Activated naive CD8-positive, alpha-beta T cell treated with anti-CD3 and anti-CD28 coated beads, Interleukin-2, amount 10 ng/mL, durations not matched to agents 7 days and 5 days (primary cell): ENCODE measurements at regions not wholly inside any gene's neighbourhood (a gene's known extent, or its start where the extent isn't known, plus 50 kb on each side); places are given as distances from the start of the nearest gene placed in this dataset.
"Not testable (repeated sequence)": the region's sequence is repeated elsewhere in the genome, so short reads cannot be mapped to it uniquely, and the experiment has no call there.

Experiments used
- ATAC-seq: fragments of 150-1000 bp; cut with Tn5 transposase; one replicate; pipeline ENCODE4 v1.10.0; 2021; ENCODE audit warnings: low read depth, moderate library complexity
- POLR2A ChIA-PET: fragments of 350-600 bp; sonication (Branson Sonifier 250); formaldehyde crosslinking; loops from one replicate; lab custom pipeline; 2021; ENCODE audit warnings: antibody characterized with exemption; lab: Charles Lee
- DNase-seq: peaks from one replicate; pipeline ENCODE4 v3.0.0; 2021
- H3K27ac Mint-ChIP-seq: one replicate; pipeline ENCODE4 v1.8.0; 2022; ENCODE audit warnings: mild to moderate bottlenecking, mixed read lengths
- H3K27me3 Mint-ChIP-seq: one replicate; pipeline ENCODE4 v1.8.0; 2022; ENCODE audit warnings: mild to moderate bottlenecking, moderate library complexity, mixed read lengths
- H3K36me3 Mint-ChIP-seq: one replicate; pipeline ENCODE4 v1.8.0; 2021; ENCODE audit warnings: mild to moderate bottlenecking, mixed read lengths
- H3K4me1 Mint-ChIP-seq: one replicate; pipeline ENCODE4 v1.8.0; 2021; ENCODE audit warnings: mixed read lengths
- H3K4me3 Mint-ChIP-seq: one replicate; pipeline ENCODE4 v1.8.0; 2022; ENCODE audit warnings: mild to moderate bottlenecking, moderate library complexity, mixed read lengths
- H3K9me3 Mint-ChIP-seq: one replicate; pipeline ENCODE4 v1.8.0; 2021; ENCODE audit warnings: mixed read lengths

GRCh38 chr11:93902921-93903320, 52.5 kb upstream of the VSTM5 start:
- Mint-ChIP-seq H3K27ac (no peak overlapping the region), H3K9me3 (no peaks in the 10 kb centered on the region), H3K27me3 (peaks cover 2% of the 10 kb centered on the region), H3K4me3 (no peak overlapping the region), H3K36me3 (no peaks in the 10 kb centered on the region), H3K4me1 (no peaks in the 10 kb centered on the region)
- ATAC-seq: no peak
- no peak for DNase-seq
- POLR2A ChIA-PET: no interaction called here

DNA sequence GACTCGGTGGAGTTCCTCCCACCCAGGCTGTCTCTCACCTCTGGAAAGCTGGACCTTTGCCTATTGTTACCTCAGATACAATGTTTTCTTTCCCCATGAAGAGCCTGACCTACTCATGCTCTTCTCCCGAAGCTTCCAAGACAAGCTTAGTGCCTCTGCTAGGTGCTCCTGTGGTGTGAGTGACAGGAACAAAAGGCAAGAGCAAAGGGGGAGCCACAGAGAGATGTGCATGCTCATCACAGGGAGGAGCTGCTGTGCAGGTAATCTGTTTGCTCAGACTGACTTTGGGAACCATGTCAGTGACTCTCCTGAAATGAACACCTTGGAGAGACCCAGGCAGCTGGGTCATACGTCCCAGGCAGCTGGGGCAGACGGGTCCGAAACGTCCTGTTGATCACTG, 53.6 kb upstream of the VSTM5 start:
- no peaks in the 10 kb centered on the region for H3K36me3 Mint-ChIP-seq
- POLR2A ChIA-PET: no interaction called here
- DNase-seq (no peak), ATAC-seq (no peak)
- H3K9me3 Mint-ChIP-seq: no peaks in the 10 kb centered on the region
- H3K27ac Mint-ChIP-seq: no peak overlapping the region
- no peaks in the 10 kb centered on the region for H3K4me1 Mint-ChIP-seq
- peaks cover 2% of the 10 kb centered on the region for H3K27me3 Mint-ChIP-seq
- H3K4me3 Mint-ChIP-seq: no peak overlapping the region

GRCh38 chr11:93904716-93905115, 54.3 kb upstream of the VSTM5 start:
- H3K9me3 Mint-ChIP-seq: no peaks in the 10 kb centered on the region
- H3K4me1 Mint-ChIP-seq: no peaks in the 10 kb centered on the region
- no peak overlapping the region for H3K27ac Mint-ChIP-seq
- POLR2A ChIA-PET: no interaction called here
- no peaks in the 10 kb centered on the region for H3K27me3 Mint-ChIP-seq
- H3K36me3 Mint-ChIP-seq: no peaks in the 10 kb centered on the region
- no peak for DNase-seq
- no peak overlapping the region for H3K4me3 Mint-ChIP-seq
- no peak for ATAC-seq

GRCh38 chr11:93905384-93905783, 55.0 kb upstream of the VSTM5 start:
- Mint-ChIP-seq H3K27me3 (no peaks in the 10 kb centered on the region), H3K27ac (no peak overlapping the region), H3K9me3 (no peaks in the 10 kb centered on the region), H3K4me1 (no peaks in the 10 kb centered on the region), H3K4me3 (no peak overlapping the region), H3K36me3 (no peaks in the 10 kb centered on the region)
- ATAC-seq (no peak), DNase-seq (no peak)
- POLR2A ChIA-PET: no interaction called here

GRCh38 chr11:93906486-93906885, 56.1 kb upstream of the VSTM5 start:
- Mint-ChIP-seq H3K27ac (no peak overlapping the region), H3K36me3 (no peaks in the 10 kb centered on the region), H3K9me3 (no peaks in the 10 kb centered on the region), H3K27me3 (no peaks in the 10 kb centered on the region), H3K4me1 (no peaks in the 10 kb centered on the region), H3K4me3 (no peak overlapping the region)
- POLR2A ChIA-PET: no interaction called here
- ATAC-seq (no peak), DNase-seq (no peak)

- H3K36me3 Mint-ChIP-seq: no peaks in the 10 kb centered on the region
- H3K9me3 Mint-ChIP-seq: no peaks in the 10 kb centered on the region
- POLR2A ChIA-PET: no interaction called here
- H3K27ac Mint-ChIP-seq: no peak overlapping the region
- DNase-seq: no peak
- no peak overlapping the region for H3K4me3 Mint-ChIP-seq
- no peaks in the 10 kb centered on the region for H3K4me1 Mint-ChIP-seq
- H3K27me3 Mint-ChIP-seq: no peaks in the 10 kb centered on the region
- ATAC-seq: no peak
Measured at GRCh38 chr11:93907901-93908300, 57.5 kb upstream of the VSTM5 start.

DNA sequence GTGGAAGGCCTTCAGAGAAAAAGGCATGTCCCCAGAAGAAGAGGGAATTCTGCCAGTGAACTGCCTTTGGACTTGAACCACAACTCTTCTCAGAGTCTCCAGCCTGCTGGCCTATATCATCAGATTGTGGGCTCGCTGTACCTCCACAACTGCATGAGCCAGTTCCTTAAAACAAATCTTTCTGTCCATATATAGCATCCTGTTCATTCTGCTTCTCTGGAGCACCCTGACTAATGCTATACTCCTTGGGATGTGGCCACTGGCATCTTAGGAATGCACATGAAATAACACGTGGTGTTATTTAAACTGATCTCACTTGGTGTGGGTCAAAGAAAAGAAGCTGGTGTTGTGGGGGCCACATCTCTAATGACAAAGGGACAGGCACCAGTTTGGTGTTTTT, 58.3 kb upstream of the VSTM5 start:
- no peak for DNase-seq
- H3K27ac Mint-ChIP-seq: no peak overlapping the region
- no peak for ATAC-seq
- H3K4me1 Mint-ChIP-seq: no peaks in the 10 kb centered on the region
- POLR2A ChIA-PET: no interaction called here
- H3K9me3 Mint-ChIP-seq: no peaks in the 10 kb centered on the region
- peaks cover 5% of the 10 kb centered on the region for H3K27me3 Mint-ChIP-seq
- no peak overlapping the region for H3K4me3 Mint-ChIP-seq
- no peaks in the 10 kb centered on the region for H3K36me3 Mint-ChIP-seq

- ATAC-seq (no peak), DNase-seq (no peak)
- H3K27ac Mint-ChIP-seq: no peak overlapping the region
- H3K36me3 Mint-ChIP-seq: no peaks in the 10 kb centered on the region
- no peak overlapping the region for H3K4me3 Mint-ChIP-seq
- no peaks in the 10 kb centered on the region for H3K4me1 Mint-ChIP-seq
- POLR2A ChIA-PET: no interaction called here
- H3K27me3 Mint-ChIP-seq: peaks cover 29% of the 10 kb centered on the region
- no peaks in the 10 kb centered on the region for H3K9me3 Mint-ChIP-seq
Measured at GRCh38 chr11:93917673-93918072, 67.3 kb upstream of the VSTM5 start.

- H3K4me3 Mint-ChIP-seq: no peak overlapping the region
- DNase-seq (no peak), ATAC-seq (no peak)
- H3K27ac Mint-ChIP-seq: no peak overlapping the region
- H3K4me1 Mint-ChIP-seq: no peaks in the 10 kb centered on the region
- no peaks in the 10 kb centered on the region for H3K36me3 Mint-ChIP-seq
- peaks cover 1% of the 10 kb centered on the region for H3K9me3 Mint-ChIP-seq
- POLR2A ChIA-PET: no interaction called here
- peaks cover 18% of the 10 kb centered on the region for H3K27me3 Mint-ChIP-seq
Measured at GRCh38 chr11:93921695-93922468, 71.5 kb upstream of the VSTM5 start.

- POLR2A ChIA-PET: no interaction called here
- Mint-ChIP-seq H3K36me3 (no peaks in the 10 kb centered on the region), H3K4me3 (no peak overlapping the region), H3K27me3 (peaks cover 16% of the 10 kb centered on the region), H3K27ac (no peak overlapping the region), H3K4me1 (no peaks in the 10 kb centered on the region), H3K9me3 (peaks cover 1% of the 10 kb centered on the region)
- ATAC-seq (no peak), DNase-seq (no peak)
Measured at GRCh38 chr11:93922830-93923229, 72.4 kb upstream of the VSTM5 start.

DNA sequence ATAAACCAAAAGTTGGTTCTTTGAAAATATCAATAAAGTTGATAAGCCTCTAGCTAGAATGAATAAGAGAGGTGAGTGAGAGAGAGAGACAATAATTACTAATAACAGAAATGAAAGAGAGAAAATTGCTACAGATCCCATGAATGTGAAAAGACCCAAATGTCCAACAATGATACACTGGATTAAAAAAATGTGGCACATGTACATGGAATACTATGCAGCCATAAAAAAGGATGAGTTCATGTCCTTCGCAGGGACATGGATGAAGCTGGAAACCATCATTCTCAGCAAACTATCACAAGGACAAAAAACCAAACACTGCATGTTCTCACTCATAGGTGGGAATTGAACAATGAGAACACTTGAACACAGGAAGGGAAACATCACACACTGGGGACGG, 75.7 kb upstream of the VSTM5 start:
- POLR2A ChIA-PET, H3K4me3 Mint-ChIP-seq, H3K4me1 Mint-ChIP-seq, DNase-seq, H3K27ac Mint-ChIP-seq, H3K9me3 Mint-ChIP-seq, H3K36me3 Mint-ChIP-seq, ATAC-seq: not testable (repeated sequence)
- H3K27me3 Mint-ChIP-seq: peaks cover 10% of the 10 kb centered on the region

- Mint-ChIP-seq H3K4me3 (no peak overlapping the region), H3K27ac (no peak overlapping the region), H3K4me1 (no peaks in the 10 kb centered on the region), H3K9me3 (no peaks in the 10 kb centered on the region), H3K36me3 (no peaks in the 10 kb centered on the region), H3K27me3 (peaks cover 6% of the 10 kb centered on the region)
- POLR2A ChIA-PET: no interaction called here
- ATAC-seq: no peak
- DNase-seq: no peak
Measured at GRCh38 chr11:93929407-93929806, 79.0 kb upstream of the VSTM5 start.

DNA sequence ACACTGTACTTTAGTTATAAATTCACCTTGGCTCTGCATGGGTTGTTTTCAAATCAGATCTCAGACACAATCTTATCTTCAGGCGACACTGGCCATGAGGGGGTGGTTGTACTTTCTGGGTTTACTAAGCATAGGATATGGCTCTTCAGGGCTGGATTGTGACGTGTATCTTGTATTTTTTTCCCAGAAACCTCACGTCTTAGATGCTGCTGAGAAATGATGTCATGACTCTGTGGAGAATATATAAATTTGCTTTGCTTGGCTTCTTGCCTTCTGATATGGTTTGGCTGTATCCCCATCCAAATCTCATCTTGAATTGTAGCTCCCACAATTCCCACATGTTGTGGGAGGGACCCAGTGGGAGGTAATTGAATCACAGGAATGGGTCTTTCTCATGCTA, 82.8 kb upstream of the VSTM5 start:
- no peak for ATAC-seq

DNA sequence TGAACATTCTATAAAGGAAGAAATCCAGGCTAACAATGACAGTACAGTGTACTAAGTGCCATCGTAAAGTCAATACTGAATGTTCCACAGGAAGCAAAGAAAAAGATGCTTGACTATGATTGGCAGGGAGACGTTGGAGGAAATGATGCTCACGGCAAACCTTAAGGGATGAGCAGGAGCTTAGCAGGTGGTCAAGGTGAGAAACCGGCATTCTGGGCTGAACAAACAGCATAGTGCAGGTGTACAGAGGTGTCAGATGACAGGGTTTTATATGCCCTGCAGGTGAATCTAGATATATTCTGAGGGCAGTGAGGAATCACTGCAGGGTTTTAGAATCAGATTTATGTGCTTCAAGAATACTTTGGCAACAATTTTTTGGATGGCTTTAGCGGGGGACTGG, 85.3 kb upstream of the HEPHL1 start:
- no peaks in the 10 kb centered on the region for H3K36me3 Mint-ChIP-seq
- no peaks in the 10 kb centered on the region for H3K9me3 Mint-ChIP-seq
- no peaks in the 10 kb centered on the region for H3K4me1 Mint-ChIP-seq
- ATAC-seq (no peak), DNase-seq (no peak)
- POLR2A ChIA-PET: no interaction called here
- H3K27ac Mint-ChIP-seq: no peak overlapping the region
- H3K27me3 Mint-ChIP-seq: peaks cover 2% of the 10 kb centered on the region
- H3K4me3 Mint-ChIP-seq: no peak overlapping the region

More for the DNA sequence above, 82.8 kb upstream of the VSTM5 start:
- Mint-ChIP-seq H3K4me3 (no peak overlapping the region), H3K9me3 (no peaks in the 10 kb centered on the region), H3K4me1 (no peaks in the 10 kb centered on the region), H3K36me3 (no peaks in the 10 kb centered on the region), H3K27me3 (peaks cover 2% of the 10 kb centered on the region), H3K27ac (no peak overlapping the region)
- POLR2A ChIA-PET: interaction anchor here (0.6 kb wide), 1 partner anchor 41 kb away, joined by 5 read pairs; no protein-coding TSS in a partner anchor
- DNase-seq: no peak
